Hematopoietic multipotent progenitor cell treated with erythropoietin and hydrocortisone succinate and interleukin-3 and kit ligand, for 15 days (in vitro differentiated cells): ENCODE measurements at regions not wholly inside any gene's neighbourhood (a gene's known extent, or its start where the extent isn't known, plus 50 kb on each side); places are given as distances from the start of the nearest gene placed in this dataset.

Source experiments
- DNase-seq: peaks from one replicate; pipeline ENCODE4 v3.0.0-alpha.2; 2015; ENCODE audit warnings: low spot score

DNA sequence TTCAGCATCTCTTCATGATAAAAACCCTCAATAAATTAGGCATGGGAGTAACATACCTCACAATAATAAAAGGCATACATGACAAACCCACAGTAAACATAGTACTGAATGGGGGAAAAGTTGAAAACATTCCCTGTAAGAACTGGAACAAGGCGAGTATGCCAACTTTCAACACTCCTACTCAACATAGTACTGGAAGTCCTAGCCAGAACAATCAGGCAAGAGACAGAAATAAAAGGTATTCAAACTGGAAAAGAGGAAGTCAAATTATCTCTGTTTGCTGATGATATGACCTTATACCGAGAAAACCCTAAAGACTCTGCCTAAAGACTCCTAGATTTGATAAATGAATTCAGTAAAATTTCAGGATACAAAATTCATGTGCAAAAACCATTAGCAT, 167.6 kb downstream of the TMEM38B start:
- no peak for DNase-seq

- no peak for DNase-seq
These were observed 170.0 kb downstream of the TMEM38B start for GRCh38 chr9:105864248-105864898.

- DNase-seq, result no peak
These were observed 170.9 kb downstream of the TMEM38B start for GRCh38 chr9:105865285-105865684.

- no peak for DNase-seq
These were observed 177.2 kb downstream of the TMEM38B start for GRCh38 chr9:105871540-105871939.

DNA sequence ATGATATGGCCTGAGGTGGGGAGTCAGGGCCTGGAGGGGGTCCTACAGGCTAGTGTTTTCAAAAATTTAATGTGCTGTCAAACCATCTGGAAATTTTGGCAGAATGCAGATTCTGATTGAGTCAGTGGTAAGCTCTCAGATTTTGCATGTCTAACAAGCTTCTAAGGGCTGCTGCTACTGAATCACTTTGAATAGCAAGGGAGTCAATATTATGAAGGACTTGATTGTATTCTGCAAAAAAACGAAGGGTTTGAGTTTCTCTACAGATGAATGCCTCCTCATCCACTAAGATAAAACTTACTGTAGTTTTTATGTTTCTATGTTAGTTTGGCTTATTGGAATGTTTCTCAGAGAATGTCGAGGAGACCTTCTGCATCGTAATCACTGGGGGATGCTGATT, 179.5 kb downstream of the TMEM38B start:
- DNase-seq, result no peak

DNA sequence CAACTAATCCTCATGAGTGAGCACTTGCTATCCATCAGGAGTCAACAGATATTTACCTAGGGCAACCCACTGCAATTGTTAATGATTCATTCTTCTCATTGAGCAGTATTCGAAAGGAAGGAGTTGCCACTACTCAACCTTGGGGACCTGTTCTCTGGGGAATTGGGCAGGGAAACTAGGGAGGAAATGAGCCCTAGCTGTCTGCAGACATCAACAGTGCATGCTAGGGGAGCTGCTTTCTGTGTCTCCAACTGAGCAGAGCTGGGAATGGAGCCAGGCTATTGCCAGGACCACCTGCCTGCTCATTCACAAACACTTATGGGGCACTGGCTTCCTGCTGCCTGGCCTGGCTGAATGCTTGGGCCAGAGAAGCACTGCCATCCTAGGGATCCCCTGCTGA, 183.4 kb downstream of the TMEM38B start:
- DNase-seq, result no peak

DNA sequence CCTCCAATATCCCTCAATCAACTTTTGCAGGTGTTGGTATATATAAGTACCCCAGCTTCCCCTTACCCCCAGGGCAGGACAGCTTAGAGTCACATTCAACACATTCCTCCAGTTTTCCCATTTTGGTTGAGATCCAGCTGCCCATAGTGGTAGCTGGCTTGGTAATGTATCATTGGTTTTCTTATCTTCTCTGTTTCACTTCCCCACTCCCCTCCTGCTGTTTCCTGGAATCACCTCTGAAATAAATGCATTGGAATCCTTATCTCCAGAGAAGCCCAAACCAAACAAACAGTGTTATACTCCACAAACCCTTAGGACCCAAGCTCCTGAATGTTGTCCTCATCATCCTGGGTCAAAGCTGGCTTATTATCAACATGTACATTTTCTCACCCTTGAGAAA, 184.8 kb downstream of the TMEM38B start:
- DNase-seq, result no peak

DNA sequence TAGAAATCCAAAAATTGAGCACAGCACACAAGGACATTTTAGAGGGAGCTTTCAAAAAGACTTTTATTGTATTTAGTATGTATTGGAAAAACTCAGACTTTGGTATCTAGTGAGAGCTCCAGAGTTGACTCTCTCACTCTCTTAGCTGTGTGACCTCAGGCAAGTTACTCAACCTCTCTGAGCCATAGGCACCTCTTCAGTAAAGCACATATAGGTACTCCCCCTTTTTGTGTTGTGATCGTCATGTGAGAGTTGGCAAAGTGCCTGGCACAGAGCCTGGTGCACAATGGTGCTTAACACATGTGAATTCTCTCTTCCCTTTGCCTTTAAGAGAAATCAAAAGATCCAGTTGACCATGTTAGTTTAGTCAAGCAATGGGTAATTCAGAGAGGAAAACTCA, 186.2 kb downstream of the TMEM38B start:
- no peak for DNase-seq

DNA sequence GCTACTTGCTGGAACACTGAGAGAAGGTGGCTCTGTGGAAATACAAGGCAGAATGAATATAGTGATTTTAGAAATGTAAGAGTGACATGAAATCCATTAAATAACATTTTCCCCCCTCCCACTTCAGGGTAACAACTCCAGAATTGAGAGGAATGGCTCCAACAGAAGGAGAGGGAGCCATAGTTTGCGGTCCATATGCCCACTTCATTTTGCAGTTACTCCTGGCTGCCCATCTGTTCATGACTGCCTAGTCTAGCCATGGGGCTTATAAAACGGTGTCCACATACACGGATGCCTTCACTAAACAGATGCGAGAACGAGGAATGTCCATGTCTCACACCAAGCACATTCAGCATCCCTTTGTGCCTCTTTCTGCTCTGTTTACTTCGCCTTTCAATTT, 186.7 kb downstream of the TMEM38B start:
- DNase-seq, result no peak

DNA sequence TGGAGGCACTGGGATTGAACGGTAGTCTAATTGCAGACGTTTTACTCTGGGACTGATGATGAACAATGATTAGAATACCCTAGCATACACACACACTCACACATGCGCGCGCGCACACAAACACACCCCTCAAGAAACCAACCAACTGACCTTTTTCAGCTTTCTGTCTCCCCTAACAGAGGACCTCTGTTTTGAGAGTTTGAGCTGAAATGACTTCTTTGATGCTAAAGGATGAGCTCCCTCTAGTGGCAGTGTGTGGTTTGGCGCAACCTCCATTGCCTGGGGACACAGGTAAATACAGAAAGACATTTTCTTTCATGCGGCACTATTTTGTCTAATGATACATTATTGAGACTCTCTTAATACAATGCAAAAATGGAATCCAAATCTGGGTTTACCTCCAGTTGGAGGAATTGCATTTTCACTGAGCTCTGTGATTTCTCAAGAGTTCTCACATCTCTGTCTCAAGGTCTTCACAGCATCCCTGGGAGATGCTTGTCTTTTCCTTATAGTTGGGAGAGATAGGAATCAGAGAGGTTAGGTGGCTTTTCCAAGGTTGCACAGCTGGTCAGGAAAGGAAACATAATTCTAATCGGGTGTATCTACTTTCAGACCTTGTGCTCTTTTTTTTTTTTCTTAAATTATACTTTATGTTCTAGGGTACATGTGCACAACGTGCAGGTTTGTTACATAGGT, 187.5 kb downstream of the TMEM38B start:
- peak; percentile 54 for DNase-seq

- no peak for DNase-seq
These were observed 189.5 kb downstream of the TMEM38B start for GRCh38 chr9:105883847-105884246.

- DNase-seq, result no peak
These were observed 190.1 kb downstream of the TMEM38B start for GRCh38 chr9:105884416-105884815.

DNA sequence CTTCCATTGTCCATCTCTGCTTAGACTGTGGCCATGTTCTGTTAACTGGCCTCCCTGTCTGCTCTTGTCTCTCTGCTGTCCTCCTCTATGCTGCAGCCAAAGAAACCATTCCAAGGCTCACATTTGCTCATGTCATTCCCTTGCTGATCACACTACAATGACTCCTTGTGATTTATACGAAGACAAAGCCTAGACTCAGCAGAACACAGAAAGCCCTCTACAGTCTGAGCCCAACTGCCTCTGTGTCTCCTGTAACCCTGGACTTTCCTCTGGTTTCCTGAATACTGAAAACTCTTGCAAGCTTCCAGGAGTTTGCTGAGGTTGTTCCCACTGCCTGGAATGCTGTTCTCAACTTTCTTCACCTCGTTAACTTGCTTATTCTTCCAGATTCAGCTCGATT, 191.8 kb downstream of the TMEM38B start:
- no peak for DNase-seq

- no peak for DNase-seq
These were observed 193.3 kb downstream of the TMEM38B start for GRCh38 chr9:105887679-105888078.

DNA sequence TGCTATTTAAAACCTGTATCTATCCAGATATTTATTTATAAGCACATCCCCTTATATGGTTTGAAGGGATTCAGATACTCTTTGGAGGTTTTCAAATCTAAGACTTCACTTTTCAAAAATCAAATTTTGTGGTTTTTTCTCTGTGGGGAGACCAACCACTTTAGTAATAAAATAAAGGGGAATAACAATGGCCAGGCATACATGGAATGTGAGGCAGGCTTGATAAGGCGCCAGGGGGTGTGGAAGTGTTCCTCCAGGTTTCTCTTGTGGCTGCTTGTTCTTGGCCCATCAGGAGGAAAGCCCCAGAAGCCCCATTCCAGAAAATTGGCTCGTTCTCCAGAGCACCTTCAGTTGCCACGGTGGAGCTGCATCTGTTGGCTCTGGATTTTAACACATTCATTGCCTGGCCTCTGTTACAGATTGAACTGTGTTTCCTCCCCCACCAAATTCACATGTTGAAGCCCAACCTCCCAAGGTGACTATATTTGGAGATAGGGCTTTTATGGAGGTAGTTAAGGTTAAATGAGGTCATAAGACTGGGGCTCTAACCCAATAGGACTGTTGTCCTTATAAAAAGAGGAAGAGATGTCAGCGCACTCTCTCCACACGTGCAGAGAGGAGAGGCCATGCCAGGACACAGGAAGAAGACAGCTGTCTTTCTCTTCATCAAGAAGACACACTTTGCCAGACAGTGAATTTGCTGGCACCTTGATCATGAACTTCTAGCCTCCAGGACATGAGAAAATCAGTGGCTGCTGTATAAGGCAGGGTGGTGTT, 195.9 kb downstream of the TMEM38B start:
- no peak for DNase-seq

- no peak for DNase-seq
These were observed 205.8 kb downstream of the TMEM38B start for GRCh38 chr9:105900123-105900522.

DNA sequence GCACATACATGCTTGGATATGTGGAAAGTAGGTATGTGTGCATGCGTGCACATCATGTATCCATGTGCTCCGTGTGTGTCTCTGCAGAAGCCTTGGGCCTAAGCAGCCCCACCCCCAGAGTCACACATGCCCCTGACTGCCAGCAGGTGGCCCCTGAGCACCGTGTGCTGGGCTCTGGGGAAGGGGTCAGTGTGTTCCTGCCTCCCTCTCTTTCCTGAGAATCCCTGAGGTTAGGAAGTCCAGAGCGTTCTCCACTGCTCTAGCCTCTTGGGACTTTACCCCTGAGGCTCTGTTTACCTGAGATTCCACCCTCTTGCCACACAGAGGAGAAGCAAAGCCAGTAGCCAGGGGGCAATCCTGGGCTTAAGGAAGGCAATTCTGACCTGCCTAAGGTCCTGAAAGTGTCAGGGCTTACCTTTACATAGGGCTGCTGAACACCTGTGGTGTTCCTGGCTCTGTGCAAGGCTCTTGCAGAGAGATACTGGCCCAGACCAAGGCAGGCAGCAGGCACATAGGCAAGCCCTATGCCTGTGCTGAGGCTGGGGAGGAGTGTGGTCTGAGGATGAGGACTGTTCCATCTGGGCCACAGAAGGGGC, 207.3 kb downstream of the TMEM38B start:
- no peak for DNase-seq

- DNase-seq, result no peak
These were observed 213.7 kb downstream of the TMEM38B start for GRCh38 chr9:105908069-105908468.

DNA sequence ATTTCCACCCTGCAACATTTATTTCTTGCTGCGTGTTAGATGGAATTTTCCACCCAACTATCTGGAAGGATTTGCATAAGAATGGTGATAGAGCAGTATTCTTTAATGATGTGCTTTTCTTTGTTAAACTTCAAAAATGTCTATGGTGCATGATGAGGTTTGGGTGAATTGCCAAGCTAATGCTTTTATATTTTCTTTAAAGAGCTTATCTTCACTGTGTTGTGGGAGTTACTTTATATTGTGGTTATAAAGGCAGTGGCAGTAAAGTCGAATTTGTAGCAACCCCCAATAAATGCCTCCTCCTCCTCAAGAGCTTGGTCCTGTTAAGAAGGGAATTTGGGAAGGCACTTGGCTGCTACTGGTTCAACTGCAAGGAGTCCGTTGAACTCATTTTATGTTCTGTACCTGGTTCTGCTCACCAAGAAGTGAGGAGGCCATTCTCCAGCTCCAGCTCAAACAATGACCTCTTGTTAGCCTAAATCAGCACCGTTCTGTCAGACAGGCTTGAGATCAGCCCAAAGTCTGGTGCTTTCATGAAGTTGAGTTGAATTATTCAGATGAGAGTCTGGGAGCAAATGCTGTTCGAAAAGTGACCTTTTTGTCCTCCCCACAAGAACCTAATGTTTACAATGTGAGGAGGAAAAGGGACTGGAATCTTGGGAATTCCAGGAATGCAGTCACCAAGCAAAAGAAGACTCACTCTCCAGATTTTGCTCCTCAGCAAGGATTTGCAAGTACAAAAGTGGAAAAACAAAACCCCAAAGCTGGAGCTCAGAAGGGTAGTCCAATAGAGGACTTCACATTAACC, 217.0 kb downstream of the TMEM38B start:
- no peak for DNase-seq

DNA sequence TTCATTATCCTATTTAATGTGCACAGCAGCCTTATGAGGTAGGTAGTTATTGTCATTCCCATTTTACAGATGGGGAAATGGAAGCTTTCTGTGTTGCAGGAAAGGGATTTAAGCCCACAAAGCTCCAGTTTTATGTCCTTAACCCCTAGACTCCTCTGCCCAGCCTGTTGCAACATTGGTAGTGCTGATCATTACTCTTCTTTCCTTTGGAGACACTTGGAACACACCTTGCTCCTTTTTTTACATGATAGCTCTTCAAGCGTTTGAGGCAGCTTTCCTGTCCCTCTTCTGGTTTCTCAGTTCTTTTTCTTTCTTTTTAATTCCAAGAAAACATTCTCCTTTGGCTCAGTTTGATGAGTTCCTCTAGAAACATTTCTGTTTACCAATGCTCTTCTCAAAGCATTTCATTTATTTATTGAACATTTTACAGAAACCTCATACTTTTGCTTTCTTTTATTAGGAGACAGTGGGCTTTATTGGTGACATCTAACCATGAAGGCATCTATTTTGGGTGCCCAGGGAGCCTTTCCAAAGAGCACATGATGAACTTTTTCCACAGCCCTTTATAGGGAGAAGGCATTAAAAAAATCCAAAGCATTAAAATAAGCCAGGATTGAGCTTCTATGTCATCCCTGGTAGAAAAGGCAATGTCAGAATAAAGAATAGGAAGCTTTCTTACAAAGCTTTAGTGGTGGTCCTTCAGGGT, 218.0 kb downstream of the TMEM38B start:
- no peak for DNase-seq

DNA sequence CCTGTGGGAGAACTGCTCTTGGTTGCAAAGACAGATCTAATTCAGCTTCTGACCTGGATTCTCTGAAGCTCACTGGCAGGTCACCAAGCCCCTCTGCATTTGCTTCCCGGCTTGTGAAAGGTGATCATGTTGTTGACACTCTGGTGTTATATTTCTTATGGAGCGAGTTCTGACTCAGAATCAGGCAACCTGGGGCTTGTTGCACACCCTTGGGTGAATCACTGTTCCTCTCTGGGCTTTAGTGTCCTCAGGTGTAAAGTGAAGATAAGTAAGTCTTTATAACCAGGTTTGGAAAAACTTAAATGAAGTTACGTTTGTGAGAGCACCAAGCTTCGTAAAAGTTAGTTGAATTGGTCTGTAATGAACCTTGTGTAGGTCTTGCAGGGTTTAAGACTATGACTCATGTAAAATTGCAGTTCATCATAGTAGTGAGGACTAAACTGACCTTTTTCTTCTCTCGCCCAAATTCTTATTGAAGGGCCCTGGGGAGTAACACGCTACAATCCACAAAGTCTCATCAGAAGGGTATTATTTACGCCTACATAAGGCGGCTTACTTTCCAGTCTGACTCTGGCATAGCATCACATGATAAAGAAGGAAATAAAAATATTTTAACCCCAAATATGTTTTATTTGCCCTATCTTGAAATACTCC, 218.6 kb downstream of the TMEM38B start:
- no peak for DNase-seq
